ENCODE measurements at regions not wholly inside any gene's neighbourhood (a gene's known extent, or its start where the extent isn't known, plus 50 kb on each side); places are given as distances from the start of the nearest gene placed in this dataset.

DNA sequence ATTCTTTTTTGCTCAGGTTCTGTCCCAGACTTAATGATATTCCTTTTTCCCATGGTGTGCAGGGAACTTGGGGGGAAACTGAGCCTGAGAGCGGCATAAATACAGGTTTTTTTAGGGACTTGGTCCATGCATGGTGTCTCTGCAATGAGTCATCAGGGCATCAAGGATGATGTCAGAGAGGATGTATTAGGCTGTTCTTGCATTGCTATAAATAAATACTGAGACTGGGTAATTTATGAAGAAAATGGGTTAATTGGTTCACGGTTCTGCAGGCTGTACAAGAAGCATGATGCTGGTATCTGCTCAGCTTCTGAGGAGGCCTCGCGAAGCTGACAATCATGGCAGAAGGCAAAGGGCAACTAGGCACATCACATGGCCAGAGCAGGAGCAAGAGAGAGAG lies 185.4 kb downstream of the RAB11FIP2 start (continued):
- TF ChIP-seq, protein P1, sequence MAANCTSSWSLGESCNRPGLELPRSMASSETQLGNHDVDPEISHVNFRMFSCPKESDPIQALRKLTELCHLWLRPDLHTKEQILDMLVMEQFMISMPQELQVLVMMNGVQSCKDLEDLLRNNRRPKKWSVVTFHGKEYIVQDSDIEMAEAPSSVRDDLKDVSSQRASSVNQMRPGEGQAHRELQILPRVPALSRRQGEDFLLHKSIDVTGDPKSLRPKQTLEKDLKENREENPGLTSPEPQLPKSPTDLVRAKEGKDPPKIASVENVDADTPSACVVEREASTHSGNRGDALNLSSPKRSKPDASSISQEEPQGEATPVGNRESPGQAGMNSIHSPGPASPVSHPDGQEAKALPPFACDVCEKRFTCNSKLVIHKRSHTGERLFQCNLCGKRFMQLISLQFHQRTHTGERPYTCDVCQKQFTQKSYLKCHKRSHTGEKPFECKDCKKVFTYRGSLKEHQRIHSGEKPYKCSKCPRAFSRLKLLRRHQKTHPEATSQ (tag by site-specific recombination; IDR thresholded peaks at IDR 0.05), result no peak

DNA sequence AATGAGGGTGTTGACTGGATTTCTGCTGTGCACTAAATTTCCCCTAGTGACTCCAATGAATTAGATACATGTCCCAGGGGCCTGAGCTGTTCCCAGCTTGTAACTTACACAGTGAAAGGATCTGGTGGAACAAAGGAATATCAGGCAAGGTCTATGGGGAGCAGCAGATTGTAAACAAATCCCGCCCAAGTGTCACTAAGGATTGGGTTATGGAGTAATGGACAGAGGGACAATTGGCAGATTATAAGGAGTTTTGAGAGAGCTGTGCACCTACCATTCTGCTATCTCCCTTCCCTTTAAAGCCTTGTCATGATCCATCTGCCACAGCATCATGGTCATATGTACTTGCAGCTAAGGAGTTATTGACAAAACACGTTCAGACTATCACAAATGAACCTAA lies 183.0 kb downstream of the RAB11FIP2 start:
- POLR2A ChIA-PET, result no interaction called here
- CTCF ChIA-PET, result interaction anchor here (0.7 to 0.8 kb wide), 2 partner anchors 13 to 377 kb away, joined by 3 to 4 read pairs; no protein-coding TSS in a partner anchor
- Histone ChIP-seq H3K4me3 (ENCODE audit: low read depth, low read length) (no peak overlapping the region), H3K36me3 (ENCODE audit: control insufficient read depth in 2 of 2, insufficient read depth in 1 of 2, low read length in 2 of 2) (no peaks in the 10 kb centered on the region), H3K27ac (ENCODE audit: extremely low read depth, low read depth, low read length) (no peak overlapping the region), H3K4me1 (ENCODE audit: control insufficient read depth, insufficient read depth, low read length) (no peaks in the 10 kb centered on the region; the same call in 1 of the 2 replicates), H3K9me3 (ENCODE audit: control insufficient read depth, insufficient read depth, low read depth, low read length) (no peaks in the 10 kb centered on the region)
- no peak for TF ChIP-seq MYNN (tag by site-specific recombination; IDR thresholded peaks at IDR 0.05; ENCODE audit: borderline replicate concordance)
- TF ChIP-seq ZEB2 (tag by site-specific recombination; IDR thresholded peaks at IDR 0.05), result no peak
- no peak for TF ChIP-seq SETDB1 (IDR thresholded peaks at IDR 0.05; ENCODE audit: insufficient read length, low read length)
- no peak for TF ChIP-seq ZFP69B (tag by site-specific recombination; IDR thresholded peaks at IDR 0.05)
- TF ChIP-seq, protein P2, sequence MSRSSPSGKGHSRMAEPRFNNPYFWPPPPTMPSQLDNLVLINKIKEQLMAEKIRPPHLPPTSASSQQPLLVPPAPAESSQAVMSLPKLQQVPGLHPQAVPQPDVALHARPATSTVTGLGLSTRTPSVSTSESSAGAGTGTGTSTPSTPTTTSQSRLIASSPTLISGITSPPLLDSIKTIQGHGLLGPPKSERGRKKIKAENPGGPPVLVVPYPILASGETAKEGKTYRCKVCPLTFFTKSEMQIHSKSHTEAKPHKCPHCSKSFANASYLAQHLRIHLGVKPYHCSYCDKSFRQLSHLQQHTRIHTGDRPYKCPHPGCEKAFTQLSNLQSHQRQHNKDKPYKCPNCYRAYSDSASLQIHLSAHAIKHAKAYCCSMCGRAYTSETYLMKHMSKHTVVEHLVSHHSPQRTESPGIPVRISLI (tag by site-specific recombination; IDR thresholded peaks at IDR 0.05), result no peak
- no peak for TF ChIP-seq ZFP41 (tag by site-specific recombination; IDR thresholded peaks at IDR 0.05; ENCODE audit: borderline replicate concordance)
- TF ChIP-seq ZNF561 (tag by site-specific recombination; IDR thresholded peaks at IDR 0.05; ENCODE audit: borderline replicate concordance), result no peak
- TF ChIP-seq ZNF560 (tag by site-specific recombination; IDR thresholded peaks at IDR 0.05; ENCODE audit: borderline replicate concordance), result no peak
- no peak for TF ChIP-seq ZNF624 (tag by site-specific recombination; IDR thresholded peaks at IDR 0.05)
- no peak for TF ChIP-seq SALL2 (tag by site-specific recombination; IDR thresholded peaks at IDR 0.05; ENCODE audit: borderline replicate concordance)
- TF ChIP-seq ZNF335 (tag by site-specific recombination; conservative IDR thresholded peaks at IDR 0.05), result no peak

DNA sequence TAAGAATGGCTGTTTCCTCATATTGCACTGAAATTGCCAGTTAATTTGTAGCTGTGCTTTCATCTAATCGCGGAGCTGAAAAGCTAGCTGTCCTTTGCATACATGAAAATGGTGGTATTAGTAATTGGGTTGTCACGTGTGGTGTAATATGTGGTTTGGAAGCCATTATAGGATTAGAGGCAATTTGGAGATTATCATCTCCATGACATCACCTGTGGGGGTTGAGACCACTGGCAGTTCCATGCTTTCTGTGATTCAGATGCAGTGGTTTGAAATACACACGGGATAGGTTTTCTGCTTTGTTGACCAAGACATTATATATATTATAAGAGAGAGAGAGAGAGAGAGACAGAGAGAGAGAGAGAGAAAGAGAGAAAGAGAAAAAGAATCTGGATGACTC lies 180.8 kb downstream of the RAB11FIP2 start:
- CTCF ChIA-PET, result interaction anchor here (1.2 kb wide), 1 partner anchor 13 kb away, joined by 3 read pairs; no protein-coding TSS in a partner anchor
- Histone ChIP-seq H3K36me3 (ENCODE audit: control insufficient read depth in 2 of 2, insufficient read depth in 1 of 2, low read length in 2 of 2) (no peaks in the 10 kb centered on the region), H3K4me3 (ENCODE audit: low read depth, low read length) (no peak overlapping the region), H3K9me3 (ENCODE audit: control insufficient read depth, insufficient read depth, low read depth, low read length) (no peaks in the 10 kb centered on the region), H3K27ac (ENCODE audit: extremely low read depth, low read depth, low read length) (no peak overlapping the region), H3K4me1 (ENCODE audit: control insufficient read depth, insufficient read depth, low read length) (no peaks in the 10 kb centered on the region; the same call in 1 of the 2 replicates)
- POLR2A ChIA-PET, result interaction anchor here (0.9 kb wide), 1 partner anchor 10 kb away, joined by 3 read pairs; no protein-coding TSS in a partner anchor
- TF ChIP-seq GLIS1 (tag by site-specific recombination; IDR thresholded peaks at IDR 0.05), result no peak
- no peak for TF ChIP-seq ZNF132 (tag by site-specific recombination; IDR thresholded peaks at IDR 0.05; ENCODE audit: borderline replicate concordance)
- TF ChIP-seq ZNF169 (tag by site-specific recombination; IDR thresholded peaks at IDR 0.05), result no peak
- TF ChIP-seq, protein P1 (tag by site-specific recombination; IDR thresholded peaks at IDR 0.05), result no peak
- TF ChIP-seq ZSCAN30 (tag by site-specific recombination; IDR thresholded peaks at IDR 0.05), result no peak
- no peak for TF ChIP-seq ZNF585B (tag by site-specific recombination; IDR thresholded peaks at IDR 0.05)
- no peak for TF ChIP-seq KLF8 (tag by site-specific recombination; IDR thresholded peaks at IDR 0.05)
- TF ChIP-seq ZNF623 (tag by site-specific recombination; IDR thresholded peaks at IDR 0.05), result no peak
- TF ChIP-seq OSR2 (tag by site-specific recombination; IDR thresholded peaks at IDR 0.05), result peak; percentile 60; the same call in 1 of the 2 replicates
- TF ChIP-seq, protein P3, sequence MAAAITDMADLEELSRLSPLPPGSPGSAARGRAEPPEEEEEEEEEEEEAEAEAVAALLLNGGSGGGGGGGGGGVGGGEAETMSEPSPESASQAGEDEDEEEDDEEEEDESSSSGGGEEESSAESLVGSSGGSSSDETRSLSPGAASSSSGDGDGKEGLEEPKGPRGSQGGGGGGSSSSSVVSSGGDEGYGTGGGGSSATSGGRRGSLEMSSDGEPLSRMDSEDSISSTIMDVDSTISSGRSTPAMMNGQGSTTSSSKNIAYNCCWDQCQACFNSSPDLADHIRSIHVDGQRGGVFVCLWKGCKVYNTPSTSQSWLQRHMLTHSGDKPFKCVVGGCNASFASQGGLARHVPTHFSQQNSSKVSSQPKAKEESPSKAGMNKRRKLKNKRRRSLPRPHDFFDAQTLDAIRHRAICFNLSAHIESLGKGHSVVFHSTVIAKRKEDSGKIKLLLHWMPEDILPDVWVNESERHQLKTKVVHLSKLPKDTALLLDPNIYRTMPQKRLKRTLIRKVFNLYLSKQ (tag by site-specific recombination; IDR thresholded peaks at IDR 0.05; ENCODE audit: borderline replicate concordance), result no peak
- TF ChIP-seq ZNF157 (tag by site-specific recombination; IDR thresholded peaks at IDR 0.05), result no peak
- no peak for TF ChIP-seq ZNF837 (tag by site-specific recombination; IDR thresholded peaks at IDR 0.05)
- TF ChIP-seq, protein P4, sequence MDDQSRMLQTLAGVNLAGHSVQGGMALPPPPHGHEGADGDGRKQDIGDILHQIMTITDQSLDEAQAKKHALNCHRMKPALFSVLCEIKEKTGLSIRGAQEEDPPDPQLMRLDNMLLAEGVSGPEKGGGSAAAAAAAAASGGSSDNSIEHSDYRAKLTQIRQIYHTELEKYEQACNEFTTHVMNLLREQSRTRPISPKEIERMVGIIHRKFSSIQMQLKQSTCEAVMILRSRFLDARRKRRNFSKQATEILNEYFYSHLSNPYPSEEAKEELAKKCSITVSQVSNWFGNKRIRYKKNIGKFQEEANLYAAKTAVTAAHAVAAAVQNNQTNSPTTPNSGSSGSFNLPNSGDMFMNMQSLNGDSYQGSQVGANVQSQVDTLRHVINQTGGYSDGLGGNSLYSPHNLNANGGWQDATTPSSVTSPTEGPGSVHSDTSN (CRISPR knock-in tag; IDR thresholded peaks at IDR 0.05), result no peak
- TF ChIP-seq ZNF707 (tag by site-specific recombination; IDR thresholded peaks at IDR 0.05), result no peak
